ENCODE measurements at regions not wholly inside any gene's neighbourhood (a gene's known extent, or its start where the extent isn't known, plus 50 kb on each side); places are given as distances from the start of the nearest gene placed in this dataset.
"Not testable (repeated sequence)": the region's sequence is repeated elsewhere in the genome, so short reads cannot be mapped to it uniquely, and the experiment has no call there.

GRCh38 chr7:124208173-124208572, 175.3 kb upstream of the TMEM229A start:
- DNase-seq, result peak; percentile 51

GRCh38 chr7:124205526-124205925, 172.7 kb upstream of the TMEM229A start:
- no peak for DNase-seq

- no peak for DNase-seq
These were observed 169.7 kb upstream of the TMEM229A start for GRCh38 chr7:124202546-124202945.

- DNase-seq, result no peak
These were observed 169.0 kb upstream of the TMEM229A start for GRCh38 chr7:124201768-124202349.

GRCh38 chr7:124196519-124196918, 163.7 kb upstream of the TMEM229A start:
- DNase-seq, result no peak

DNA sequence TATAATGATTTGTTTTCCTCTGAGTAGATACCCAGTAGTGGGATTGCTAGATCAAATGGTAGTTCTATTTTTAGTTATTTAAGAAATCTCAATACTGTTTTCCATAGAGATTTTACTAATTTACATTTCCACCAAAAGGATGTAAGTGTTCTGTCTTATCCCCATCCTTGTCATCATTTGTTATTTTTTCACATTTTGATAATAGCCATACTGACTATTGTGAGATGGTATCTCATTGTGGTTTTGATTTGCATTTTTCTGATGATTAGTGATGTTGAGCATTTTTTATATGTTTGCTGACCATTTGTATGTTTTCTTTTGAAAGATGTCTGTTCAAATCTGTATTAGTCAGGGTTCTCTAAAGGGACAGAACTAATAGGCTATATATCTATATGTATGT, 160.0 kb upstream of the TMEM229A start:
- no peak for DNase-seq

GRCh38 chr7:124191713-124192112, 158.8 kb upstream of the TMEM229A start:
- no peak for DNase-seq

DNA sequence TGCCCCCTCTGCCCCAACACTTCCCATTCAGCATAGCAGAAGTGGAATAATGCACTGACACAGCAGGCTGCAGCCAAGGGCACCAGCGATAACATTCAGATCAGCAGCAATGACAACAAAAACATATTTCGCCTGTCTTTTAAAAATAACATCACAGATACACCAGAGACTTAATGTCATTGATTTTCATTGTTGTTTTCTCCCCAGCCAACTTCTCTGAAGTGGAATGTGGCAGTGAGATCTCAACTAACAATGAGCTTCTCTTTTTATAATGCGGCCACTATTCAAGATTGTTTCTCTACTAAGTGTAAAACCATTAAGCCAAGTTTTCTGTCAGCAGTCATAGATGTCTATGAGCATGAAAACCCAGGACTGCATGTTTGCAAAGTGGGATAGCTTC, 158.2 kb upstream of the TMEM229A start:
- DNase-seq, result no peak

DNA sequence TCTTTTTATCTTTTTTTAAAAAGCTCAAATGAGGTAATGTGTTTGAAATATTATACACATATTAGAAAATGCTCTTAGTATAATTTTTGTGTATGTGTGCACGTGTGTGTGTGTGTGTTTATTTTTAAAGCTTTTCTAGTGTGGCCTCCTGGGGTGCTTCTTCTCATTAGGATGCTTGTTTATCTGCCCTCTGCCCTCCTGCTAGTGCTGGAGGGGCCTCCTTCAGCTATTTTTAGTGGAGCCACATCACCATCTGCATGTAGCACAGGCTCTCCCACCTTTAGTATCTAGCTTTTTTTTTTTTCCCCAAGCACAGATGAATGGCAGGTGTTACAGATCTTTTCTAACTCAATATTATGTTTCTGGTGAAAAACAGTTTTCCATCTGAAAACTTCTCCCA, 155.7 kb upstream of the TMEM229A start:
- DNase-seq, result peak; percentile 16

DNA sequence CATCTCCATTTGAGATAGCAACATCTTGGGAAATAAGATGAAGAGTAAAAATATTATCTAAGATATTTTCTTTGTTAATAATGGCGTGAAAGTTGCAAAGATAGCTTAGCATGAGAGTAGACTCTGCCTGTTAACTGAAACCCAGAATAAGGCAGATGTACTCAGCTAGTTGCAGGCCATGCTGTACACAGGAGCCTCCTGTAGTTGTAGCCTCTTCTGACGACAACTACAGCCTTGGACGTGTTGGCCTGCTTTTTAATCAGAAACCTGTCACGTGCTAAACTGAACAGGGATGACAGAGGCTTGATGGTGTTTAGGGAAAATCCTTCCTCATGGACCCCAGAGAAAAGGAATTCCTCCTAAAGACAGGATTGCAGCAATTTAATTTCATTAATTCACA, 155.1 kb upstream of the TMEM229A start:
- no peak for DNase-seq

GRCh38 chr7:124183649-124184048, 150.8 kb upstream of the TMEM229A start:
- DNase-seq, result no peak

DNA sequence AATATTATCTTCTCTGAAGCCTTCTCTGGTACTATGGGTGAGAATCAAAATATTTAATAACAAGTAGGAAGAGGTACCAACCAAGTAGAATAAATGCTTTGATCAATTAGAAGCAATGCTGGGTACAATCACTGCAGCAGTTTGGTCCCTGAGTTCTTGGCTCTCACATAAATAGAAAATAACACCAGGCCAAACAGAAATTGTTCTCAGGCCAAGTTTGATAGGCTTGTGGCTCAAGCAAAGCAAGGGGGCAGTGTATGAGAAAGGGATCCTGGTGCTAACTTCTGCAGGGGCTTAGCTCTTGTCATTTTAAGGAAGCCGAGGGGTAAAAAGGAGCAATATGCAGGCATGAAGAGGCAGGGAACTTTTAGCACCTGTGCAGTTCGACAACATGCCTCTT, 146.8 kb upstream of the TMEM229A start:
- no peak for DNase-seq

DNA sequence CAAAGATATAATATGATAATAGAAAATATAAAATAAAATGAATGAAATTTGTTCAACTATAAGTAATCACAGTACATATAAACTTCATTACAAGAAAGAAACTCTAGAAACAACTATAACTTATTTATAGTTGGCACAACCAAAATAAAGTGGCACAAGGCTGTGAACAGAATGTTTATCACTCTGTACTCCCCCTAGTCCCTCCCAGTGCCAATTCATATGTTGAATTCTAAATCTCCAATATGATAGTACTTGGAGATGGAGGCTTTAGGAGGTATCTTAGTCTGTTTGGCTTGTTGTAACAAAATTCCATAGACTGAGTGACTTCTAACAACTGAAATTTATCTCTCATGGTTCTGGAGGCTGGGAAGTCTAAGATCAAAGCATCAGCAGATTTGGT, 145.0 kb upstream of the TMEM229A start:
- no peak for DNase-seq

DNA sequence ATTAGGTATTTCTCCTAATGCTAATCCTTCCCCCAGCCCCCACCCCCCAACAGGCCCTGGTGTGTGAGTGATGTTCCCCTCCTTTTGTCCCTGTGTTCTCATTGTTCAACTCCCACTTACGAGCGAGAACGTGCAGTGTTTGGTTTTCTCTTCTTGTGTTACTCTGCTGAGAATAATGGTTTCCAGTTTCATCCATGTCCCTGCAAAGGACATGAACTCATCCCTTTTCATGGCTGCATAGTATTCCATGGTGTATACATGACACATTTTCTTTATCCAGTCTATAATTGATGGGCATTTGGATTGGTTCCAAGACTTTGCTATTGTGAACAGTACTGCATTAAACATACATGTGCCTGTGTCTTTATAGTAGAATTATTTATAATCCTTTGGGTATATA, 138.9 kb upstream of the TMEM229A start:
- not testable (repeated sequence) for DNase-seq

DNA sequence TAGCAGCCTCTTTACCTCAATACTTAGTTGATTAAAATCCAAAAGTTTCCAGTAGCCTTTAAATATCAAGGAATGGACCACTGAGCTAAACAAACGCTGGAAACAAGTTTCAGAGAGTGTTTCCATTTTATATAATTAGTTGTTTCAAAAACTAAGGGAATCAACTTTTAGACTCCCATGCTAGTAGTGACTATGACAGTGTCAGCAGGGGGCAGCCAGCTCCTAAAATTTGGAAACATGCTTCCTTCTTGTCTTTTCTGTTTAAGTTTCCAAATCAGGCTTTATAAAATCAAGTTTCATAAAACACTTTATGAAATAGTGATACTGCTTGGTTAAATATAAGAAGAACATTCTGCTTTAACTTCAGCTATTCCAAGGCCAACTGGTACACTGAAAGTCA, 138.2 kb upstream of the TMEM229A start:
- DNase-seq, result no peak

DNA sequence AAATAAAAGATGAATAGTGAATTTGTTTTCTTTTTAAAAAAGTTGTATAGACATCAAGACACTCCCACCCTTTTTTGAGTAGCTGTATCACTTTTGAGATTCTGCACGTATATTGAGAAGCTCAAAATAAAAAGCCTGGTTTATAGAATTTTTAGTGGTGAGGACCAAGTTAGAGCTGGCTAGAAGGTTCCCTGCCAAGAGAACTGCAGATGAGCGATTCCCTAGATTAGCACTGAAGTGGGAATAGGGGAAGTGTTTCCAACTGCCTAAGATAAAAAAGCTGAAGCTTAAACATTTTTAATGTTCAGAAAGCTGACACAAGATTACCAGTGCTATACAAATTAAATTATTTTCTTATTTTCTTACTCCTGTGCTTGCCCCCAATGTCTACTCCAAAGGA, 135.7 kb upstream of the TMEM229A start:
- DNase-seq, result no peak

DNA sequence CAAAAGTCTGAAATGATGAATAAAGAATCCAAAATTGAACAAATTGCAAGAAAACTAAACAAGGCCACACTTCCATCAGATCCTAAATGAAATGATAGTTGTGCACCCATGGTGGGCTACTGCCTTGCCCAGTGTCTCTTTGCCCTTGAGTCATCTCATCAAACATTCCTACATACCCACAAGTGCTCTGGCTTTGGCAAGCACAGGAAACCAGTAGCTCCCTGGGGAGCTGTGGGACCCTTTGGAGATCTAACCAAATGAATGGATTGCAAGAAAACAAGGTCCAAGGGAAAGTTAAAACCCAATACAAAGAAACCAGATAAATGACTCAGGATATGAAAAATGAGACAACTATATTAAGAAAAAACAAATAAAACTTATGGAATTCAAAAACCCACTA, 129.8 kb upstream of the TMEM229A start:
- DNase-seq, result no peak

GRCh38 chr7:124155432-124156022, 122.7 kb upstream of the TMEM229A start:
- peak; percentile 33 for DNase-seq

- peak; percentile 22 for DNase-seq
These were observed 120.2 kb upstream of the TMEM229A start for GRCh38 chr7:124152859-124153692.

DNA sequence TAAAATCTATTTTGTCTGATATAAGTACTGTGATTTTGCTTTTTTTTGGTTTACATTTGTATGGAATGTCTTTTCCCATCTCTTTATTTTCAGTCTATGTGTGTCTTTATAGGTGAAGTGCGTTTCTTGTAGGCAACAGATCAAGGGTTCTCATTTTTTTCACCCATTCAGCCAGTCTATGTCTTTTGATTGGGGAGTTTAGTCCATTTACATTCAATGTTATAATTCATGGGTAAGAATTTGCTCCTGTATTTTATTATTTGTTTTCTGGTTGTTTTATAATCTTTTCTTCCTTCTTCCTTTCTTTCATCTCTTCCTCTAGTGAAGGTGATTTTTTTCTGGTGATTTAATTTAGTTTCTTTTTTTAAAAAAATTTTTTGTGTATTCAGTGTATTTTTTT, 104.8 kb upstream of the TMEM229A start:
- DNase-seq, result no peak

DNA sequence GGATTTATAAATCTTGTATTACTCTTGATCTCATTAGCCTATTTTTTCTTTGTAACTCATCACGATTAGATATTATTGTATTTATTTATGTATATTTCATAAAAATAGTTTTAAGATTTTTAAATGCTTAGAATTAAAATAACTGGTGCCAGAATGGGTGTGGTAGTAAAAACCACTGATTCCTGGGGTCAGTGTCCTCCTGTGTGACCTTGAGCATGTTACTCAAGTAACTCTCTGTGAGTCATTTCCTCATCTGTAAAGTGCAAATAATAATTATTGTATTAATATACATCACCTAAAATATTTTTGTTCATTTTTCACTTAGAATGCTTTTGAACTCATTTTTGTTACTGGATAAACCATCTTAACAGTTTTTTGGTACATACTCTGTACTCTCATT, 91.3 kb upstream of the TMEM229A start:
- no peak for DNase-seq

- DNase-seq, result no peak
These were observed 88.0 kb upstream of the TMEM229A start for GRCh38 chr7:124120911-124121310.

GRCh38 chr7:124113045-124113444, 80.2 kb upstream of the TMEM229A start:
- DNase-seq, result no peak

GRCh38 chr7:124106575-124106974, 73.7 kb upstream of the TMEM229A start:
- DNase-seq, result no peak
